ENCODE measurements at regions not wholly inside any gene's neighbourhood (a gene's known extent, or its start where the extent isn't known, plus 50 kb on each side); places are given as distances from the start of the nearest gene placed in this dataset.

DNA sequence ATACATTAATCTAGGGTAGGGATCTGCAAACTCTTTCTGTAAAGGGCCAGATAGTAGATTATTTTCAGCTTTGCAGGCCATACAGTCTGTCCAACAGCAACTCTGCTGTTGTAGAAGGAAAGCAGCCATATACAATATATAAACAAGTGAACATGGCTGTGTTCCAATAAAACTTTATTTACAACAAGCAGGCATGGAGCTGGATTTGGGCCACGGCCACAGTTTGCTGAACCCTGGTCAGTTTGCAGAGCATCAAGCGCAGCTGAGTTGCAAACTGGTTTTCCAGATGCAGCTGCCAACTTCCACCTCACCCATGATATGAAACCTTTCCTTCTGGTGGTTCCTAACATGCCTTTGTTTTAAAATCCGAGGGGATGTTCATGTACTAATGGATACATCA lies 310.4 kb upstream of the NFE2L3 start:
- Mint-ChIP-seq H3K4me3 (ENCODE audit: unreplicated experiment) (no peak overlapping the region), H3K27me3 (ENCODE audit: unreplicated experiment) (no peaks in the 10 kb centered on the region), H3K9me3 (ENCODE audit: unreplicated experiment) (no peaks in the 10 kb centered on the region), H3K27ac (ENCODE audit: unreplicated experiment) (no peak overlapping the region), H3K4me1 (ENCODE audit: unreplicated experiment) (no peaks in the 10 kb centered on the region), H3K36me3 (ENCODE audit: low read depth, unreplicated experiment) (no peaks in the 10 kb centered on the region)
- no peak for DNase-seq (ENCODE audit: low spot score)
- TF ChIP-seq, protein P1, sequence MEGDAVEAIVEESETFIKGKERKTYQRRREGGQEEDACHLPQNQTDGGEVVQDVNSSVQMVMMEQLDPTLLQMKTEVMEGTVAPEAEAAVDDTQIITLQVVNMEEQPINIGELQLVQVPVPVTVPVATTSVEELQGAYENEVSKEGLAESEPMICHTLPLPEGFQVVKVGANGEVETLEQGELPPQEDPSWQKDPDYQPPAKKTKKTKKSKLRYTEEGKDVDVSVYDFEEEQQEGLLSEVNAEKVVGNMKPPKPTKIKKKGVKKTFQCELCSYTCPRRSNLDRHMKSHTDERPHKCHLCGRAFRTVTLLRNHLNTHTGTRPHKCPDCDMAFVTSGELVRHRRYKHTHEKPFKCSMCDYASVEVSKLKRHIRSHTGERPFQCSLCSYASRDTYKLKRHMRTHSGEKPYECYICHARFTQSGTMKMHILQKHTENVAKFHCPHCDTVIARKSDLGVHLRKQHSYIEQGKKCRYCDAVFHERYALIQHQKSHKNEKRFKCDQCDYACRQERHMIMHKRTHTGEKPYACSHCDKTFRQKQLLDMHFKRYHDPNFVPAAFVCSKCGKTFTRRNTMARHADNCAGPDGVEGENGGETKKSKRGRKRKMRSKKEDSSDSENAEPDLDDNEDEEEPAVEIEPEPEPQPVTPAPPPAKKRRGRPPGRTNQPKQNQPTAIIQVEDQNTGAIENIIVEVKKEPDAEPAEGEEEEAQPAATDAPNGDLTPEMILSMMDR (IDR thresholded peaks at IDR 0.05; ENCODE audit: unreplicated experiment), result no peak

DNA sequence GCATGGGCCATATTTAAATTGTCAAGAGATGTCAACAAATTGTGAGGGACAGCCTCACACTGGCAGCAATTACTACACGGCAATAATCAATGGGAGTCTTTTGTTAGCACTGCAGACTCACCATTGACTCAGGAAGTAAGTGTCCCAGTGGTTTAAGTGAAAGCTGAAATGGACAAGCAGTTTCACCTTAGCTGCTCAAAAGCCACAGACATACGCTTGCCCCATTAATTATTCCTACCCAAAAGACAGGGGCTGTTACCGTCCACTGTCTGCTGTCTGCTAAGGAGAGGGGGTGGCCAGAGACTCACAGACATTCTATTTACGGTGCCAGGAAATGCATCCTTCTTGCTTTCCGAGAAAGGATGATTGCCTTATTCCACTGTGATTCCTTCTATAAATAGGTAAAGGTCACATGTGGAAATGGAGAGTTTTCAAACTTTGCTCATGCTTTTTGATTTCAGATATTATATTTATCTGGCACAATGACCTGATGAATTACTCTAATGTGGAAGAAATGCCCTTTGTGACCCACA lies 309.7 kb upstream of the NFE2L3 start:
- no peaks in the 10 kb centered on the region for H3K27me3 Mint-ChIP-seq (ENCODE audit: unreplicated experiment)
- H3K9me3 Mint-ChIP-seq (ENCODE audit: unreplicated experiment), result no peaks in the 10 kb centered on the region
- H3K4me3 Mint-ChIP-seq (ENCODE audit: unreplicated experiment), result no peak overlapping the region
- TF ChIP-seq, protein P1 (IDR thresholded peaks at IDR 0.05; ENCODE audit: unreplicated experiment), result no peak
- H3K36me3 Mint-ChIP-seq (ENCODE audit: low read depth, unreplicated experiment), result no peaks in the 10 kb centered on the region
- H3K27ac Mint-ChIP-seq (ENCODE audit: unreplicated experiment), result no peak overlapping the region
- no peak for DNase-seq (ENCODE audit: low spot score)
- H3K4me1 Mint-ChIP-seq (ENCODE audit: unreplicated experiment), result no peaks in the 10 kb centered on the region

DNA sequence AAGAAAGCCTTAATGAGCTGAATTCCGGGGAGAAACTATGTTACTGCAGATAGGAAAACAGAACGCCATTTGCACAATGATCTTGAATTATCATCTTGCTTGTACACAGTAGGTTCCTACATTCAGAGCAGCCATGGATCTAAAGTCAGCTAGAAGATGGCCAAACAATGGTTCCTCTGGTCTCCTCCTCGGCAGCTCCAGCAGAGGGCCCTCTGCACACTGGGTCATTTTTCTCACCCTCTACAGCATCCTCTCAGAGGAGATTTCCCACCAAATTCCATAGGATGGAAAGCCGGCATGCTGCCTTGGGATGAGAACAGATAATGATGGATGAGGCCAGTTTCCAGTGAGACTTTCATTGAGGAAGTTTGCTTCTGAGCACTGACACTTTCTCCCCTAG lies 308.5 kb upstream of the NFE2L3 start:
- H3K9me3 Mint-ChIP-seq (ENCODE audit: unreplicated experiment), result no peaks in the 10 kb centered on the region
- no peak for DNase-seq (ENCODE audit: low spot score)
- H3K4me3 Mint-ChIP-seq (ENCODE audit: unreplicated experiment), result no peak overlapping the region
- H3K4me1 Mint-ChIP-seq (ENCODE audit: unreplicated experiment), result no peaks in the 10 kb centered on the region
- H3K27me3 Mint-ChIP-seq (ENCODE audit: unreplicated experiment), result no peaks in the 10 kb centered on the region
- H3K36me3 Mint-ChIP-seq (ENCODE audit: low read depth, unreplicated experiment), result no peaks in the 10 kb centered on the region
- TF ChIP-seq, protein P1 (IDR thresholded peaks at IDR 0.05; ENCODE audit: unreplicated experiment), result no peak
- no peak overlapping the region for H3K27ac Mint-ChIP-seq (ENCODE audit: unreplicated experiment)

DNA sequence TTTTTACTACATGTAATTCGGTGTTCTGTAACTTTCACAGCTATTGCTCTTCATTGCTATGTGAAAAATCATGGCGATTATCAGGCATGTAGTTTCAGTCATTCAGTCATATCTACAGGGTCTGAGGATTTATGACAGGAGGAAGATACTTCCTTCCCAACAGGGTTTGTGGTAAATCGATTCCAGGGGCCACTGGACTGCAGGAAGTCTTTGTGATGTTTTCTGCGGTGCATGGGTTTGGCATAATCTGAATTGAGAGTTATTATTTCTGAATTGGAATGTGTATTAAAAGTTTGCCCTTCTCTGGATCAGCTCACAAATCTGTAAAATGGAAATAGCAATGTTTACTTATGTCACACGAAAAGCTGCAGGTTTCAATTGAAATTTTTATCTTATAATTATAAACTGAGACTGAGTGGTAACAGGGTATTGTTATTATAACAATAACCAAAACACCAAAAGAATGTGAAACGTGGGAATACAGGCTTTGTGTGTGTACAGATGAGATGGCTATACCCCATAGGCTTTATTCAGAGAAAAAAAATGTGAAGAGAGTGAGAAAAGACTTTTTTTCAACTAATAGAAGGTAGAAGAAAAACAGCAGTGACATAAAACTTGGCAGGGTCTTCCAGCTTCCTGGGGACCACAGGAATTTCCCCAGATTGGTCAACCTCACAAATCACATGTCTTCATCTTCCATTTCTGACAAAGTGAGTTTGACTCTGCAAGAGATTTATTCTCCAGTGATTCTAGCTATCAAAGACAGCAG lies 307.7 kb upstream of the NFE2L3 start:
- TF ChIP-seq, protein P1 (IDR thresholded peaks at IDR 0.05; ENCODE audit: unreplicated experiment), result no peak
- Mint-ChIP-seq H3K27ac (ENCODE audit: unreplicated experiment) (no peak overlapping the region), H3K4me3 (ENCODE audit: unreplicated experiment) (no peak overlapping the region), H3K9me3 (ENCODE audit: unreplicated experiment) (no peaks in the 10 kb centered on the region), H3K27me3 (ENCODE audit: unreplicated experiment) (no peaks in the 10 kb centered on the region), H3K4me1 (ENCODE audit: unreplicated experiment) (no peaks in the 10 kb centered on the region), H3K36me3 (ENCODE audit: low read depth, unreplicated experiment) (no peaks in the 10 kb centered on the region)
- no peak for DNase-seq (ENCODE audit: low spot score)

DNA sequence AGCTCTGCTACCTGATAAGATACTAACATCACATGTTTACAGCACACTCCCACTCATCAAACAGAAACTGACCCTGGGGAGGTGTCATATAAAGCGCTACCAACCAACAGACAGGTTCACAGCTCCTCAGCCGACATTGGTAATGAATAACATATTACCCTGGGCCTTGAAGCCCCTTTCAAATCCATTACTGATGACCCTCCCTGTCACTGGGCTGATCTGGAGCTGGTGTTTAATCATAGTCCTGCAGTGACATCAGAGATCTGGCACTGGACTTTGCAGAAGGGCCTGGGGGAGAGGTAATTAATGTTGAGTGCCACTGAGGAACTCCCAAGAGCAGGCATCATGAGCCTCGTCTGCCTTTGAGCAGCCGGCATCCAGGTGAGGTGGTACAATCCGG lies 306.5 kb upstream of the NFE2L3 start:
- Mint-ChIP-seq H3K4me1 (ENCODE audit: unreplicated experiment) (no peaks in the 10 kb centered on the region), H3K4me3 (ENCODE audit: unreplicated experiment) (no peak overlapping the region), H3K27ac (ENCODE audit: unreplicated experiment) (no peak overlapping the region), H3K27me3 (ENCODE audit: unreplicated experiment) (no peaks in the 10 kb centered on the region), H3K9me3 (ENCODE audit: unreplicated experiment) (no peaks in the 10 kb centered on the region), H3K36me3 (ENCODE audit: low read depth, unreplicated experiment) (no peaks in the 10 kb centered on the region)
- TF ChIP-seq, protein P1 (IDR thresholded peaks at IDR 0.05; ENCODE audit: unreplicated experiment), result no peak
- DNase-seq (ENCODE audit: low spot score), result no peak
